Liver (tissue), 8 donors: ENCODE measurements at regions not wholly inside any gene's neighbourhood (a gene's known extent, or its start where the extent isn't known, plus 50 kb on each side); places are given as distances from the start of the nearest gene placed in this dataset.

ENCODE experiments used
- DNase-seq: peaks from one replicate; pipeline ENCODE4 v3.0.0-alpha.2; 2017; ENCODE audit warnings: low spot score
- H3K27ac ChIP-seq, 2 donors: one replicate each; pipeline ENCODE4 v1.7.0; 2013; ENCODE audit warnings: inconsistent platforms in 2 of 2, low read length in 2 of 2, control low read depth in 1 of 2, low read depth in 1 of 2, mild to moderate bottlenecking in 1 of 2
- H3K27me3 ChIP-seq, 4 donors: one replicate each; pipeline versions ENCODE4 v1.6.1 to v1.7.0; 2013; ENCODE audit warnings: low read length in 3 of 4, inconsistent platforms in 1 of 4, mild to moderate bottlenecking in 1 of 4, moderate library complexity in 1 of 4; ENCODE audit not compliant: control insufficient read depth in 4 of 4, insufficient read depth in 4 of 4
- H3K36me3 ChIP-seq, 4 donors: one replicate each; pipeline versions ENCODE4 v1.6.1 to v1.7.0; 2013; ENCODE audit warnings: low read length in 3 of 4, mild to moderate bottlenecking in 3 of 4, low read depth in 1 of 4, moderate library complexity in 1 of 4; ENCODE audit not compliant: control insufficient read depth in 4 of 4, insufficient read depth in 3 of 4
- H3K4me1 ChIP-seq, 4 donors: one replicate each; pipeline versions ENCODE4 v1.6.1 to v1.7.0; 2013; ENCODE audit warnings: low read length in 3 of 4, mild to moderate bottlenecking in 3 of 4, moderate library complexity in 1 of 4; ENCODE audit not compliant: control insufficient read depth in 4 of 4, insufficient read depth in 4 of 4
- H3K4me3 ChIP-seq, 3 donors: one replicate each; pipeline versions ENCODE4 v1.6.1 to v1.7.0; 2013; ENCODE audit warnings: low read length in 3 of 3, control low read depth in 1 of 3, low read depth in 1 of 3, mild to moderate bottlenecking in 1 of 3
- H3K9ac ChIP-seq, 2 donors: one replicate each; pipeline ENCODE4 v1.7.0; 2013; ENCODE audit warnings: low read length in 2 of 2, mild to moderate bottlenecking in 2 of 2, moderate library complexity in 2 of 2, control low read depth in 1 of 2, low read depth in 1 of 2
- H3K9me3 ChIP-seq, 4 donors: one replicate each; pipeline versions ENCODE4 v1.6.1 to v1.7.0; 2013; ENCODE audit warnings: low read length in 3 of 4; ENCODE audit not compliant: control insufficient read depth in 4 of 4
- ATF3 ChIP-seq: IDR thresholded peaks from 2 replicates; pipeline ENCODE4 v1.6.1; 2016; ENCODE audit warnings: antibody characterized with exemption
- CTCF ChIP-seq: fragments of 150-350 bp; IDR thresholded peaks from 2 replicates; pipeline ENCODE4 v1.5.1; 2017; ENCODE audit warnings: improper control_type of control experiment, low read depth, low read length; ENCODE audit not compliant: missing input control
- EGR1 ChIP-seq, 2 donors: IDR thresholded peaks; 2 replicates each; pipeline ENCODE4 v1.6.1; 2016 to 2018; ENCODE audit warnings: antibody characterized with exemption in 2 of 2, low read depth in 2 of 2
- FOXA1 ChIP-seq: IDR thresholded peaks from 2 replicates; pipeline ENCODE4 v1.6.1; 2016; ENCODE audit warnings: antibody characterized with exemption
- FOXA2 ChIP-seq: IDR thresholded peaks from 2 replicates; pipeline ENCODE4 v1.6.1; 2016; ENCODE audit warnings: antibody characterized with exemption
- GABPA ChIP-seq, 2 donors: IDR thresholded peaks in 1 of 2; conservative IDR thresholded peaks in 1 of 2; 2 replicates each; pipeline ENCODE4 v1.6.1; 2016; ENCODE audit warnings: antibody characterized with exemption in 2 of 2, mild to moderate bottlenecking in 1 of 2, moderate library complexity in 1 of 2
- HNF4A ChIP-seq, 2 donors: conservative IDR thresholded peaks; 2 replicates each; pipeline ENCODE4 v1.6.1; 2016; ENCODE audit warnings: antibody characterized with exemption in 2 of 2, mild to moderate bottlenecking in 2 of 2
- HNF4G ChIP-seq: IDR thresholded peaks from 2 replicates; pipeline ENCODE4 v1.6.1; 2016; ENCODE audit warnings: antibody characterized with exemption
- JUND ChIP-seq, 2 donors: IDR thresholded peaks; 2 replicates each; pipeline ENCODE4 v1.6.1; 2016; ENCODE audit warnings: antibody characterized with exemption in 2 of 2
- MAX ChIP-seq: IDR thresholded peaks from 2 replicates; pipeline ENCODE4 v1.6.1; 2016; ENCODE audit warnings: antibody characterized with exemption
- NR2F2 ChIP-seq: IDR thresholded peaks from 2 replicates; pipeline ENCODE4 v1.6.1; 2016; ENCODE audit warnings: antibody characterized with exemption
- RAD21 ChIP-seq, 2 donors: IDR thresholded peaks; 2 replicates each; pipeline ENCODE4 v1.6.1; 2016; ENCODE audit warnings: antibody characterized with exemption in 2 of 2, mild to moderate bottlenecking in 2 of 2
- REST ChIP-seq: IDR thresholded peaks from 2 replicates; pipeline ENCODE4 v1.6.1; 2016; ENCODE audit warnings: antibody characterized with exemption, mild to moderate bottlenecking
- RXRA ChIP-seq, 2 donors: IDR thresholded peaks; 2 replicates each; pipeline ENCODE4 v1.6.1; 2017 to 2018; ENCODE audit warnings: antibody characterized with exemption in 2 of 2, mild to moderate bottlenecking in 1 of 2
- SP1 ChIP-seq: IDR thresholded peaks from 2 replicates; pipeline ENCODE4 v1.6.1; 2018; ENCODE audit warnings: antibody characterized with exemption, mild to moderate bottlenecking
- TAF1 ChIP-seq: conservative IDR thresholded peaks from 2 replicates; pipeline ENCODE4 v1.6.1; 2016; ENCODE audit warnings: antibody characterized with exemption, mild to moderate bottlenecking
- YY1 ChIP-seq: IDR thresholded peaks from 2 replicates; pipeline ENCODE4 v1.6.1; 2016; ENCODE audit warnings: antibody characterized with exemption, mild to moderate bottlenecking
- WGBS: extraction: QIAGEN DNeasy Blood & Tissue Kit; methylation state at CpG from one replicate; pipeline ENCODE4 v1.1.7; 2013; 5-methylcytosine and 5-hydroxymethylcytosine counted together
- donor health status: healthy.
- donor health status: healthy.
- donor health status: healthy.
- donor health status: healthy.
- donor health status: healthy.

DNA sequence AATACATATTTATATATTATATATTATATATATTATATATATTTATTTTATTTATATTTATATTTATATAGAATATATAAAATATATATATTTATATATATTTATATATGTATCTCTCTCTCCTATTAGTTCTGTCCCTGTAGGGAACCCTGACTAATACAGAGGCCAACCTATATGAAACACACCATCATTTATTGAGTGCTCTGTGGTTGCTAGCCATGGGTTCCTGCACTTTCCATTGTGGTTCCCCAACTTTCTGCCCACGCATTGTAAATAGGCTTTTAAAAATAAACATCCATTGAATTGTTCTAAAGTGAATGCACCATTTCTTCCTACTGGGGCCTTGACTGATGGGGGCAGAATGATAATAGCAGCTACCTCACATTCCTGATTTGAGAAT, 93.8 kb upstream of the SESN3 start:
- TF ChIP-seq FOXA1: no peak
- TF ChIP-seq ATF3: no peak
- no peak for TF ChIP-seq HNF4G
- no peak for TF ChIP-seq REST
- TF ChIP-seq RXRA (IDR thresholded peaks at IDR 0.05): no peak
- no peak for TF ChIP-seq JUND (IDR thresholded peaks at IDR 0.05)
- TF ChIP-seq FOXA2: no peak
- TF ChIP-seq YY1: no peak
- no peak for TF ChIP-seq EGR1 (IDR thresholded peaks at IDR 0.05; ENCODE audit: low read depth in 2 of 2)
- TF ChIP-seq CTCF: no peak
- TF ChIP-seq MAX: no peak
- TF ChIP-seq TAF1: no peak
- no peak for TF ChIP-seq RAD21 (IDR thresholded peaks at IDR 0.05)
- no peak for TF ChIP-seq SP1
- TF ChIP-seq GABPA (IDR thresholded peaks at IDR 0.05 in 1 of 2, conservative IDR thresholded peaks at IDR 0.05 in 1 of 2): no peak
- no peak for TF ChIP-seq NR2F2
- no peak for TF ChIP-seq HNF4A (conservative IDR thresholded peaks at IDR 0.05)
- Histone ChIP-seq H3K36me3 (no peaks in the 10 kb centered on the region), H3K9me3 (no peaks in the 10 kb centered on the region), H3K4me3 (no peak overlapping the region), H3K9ac (no peak overlapping the region), H3K27ac (no peak overlapping the region), H3K27me3 (no peaks in the 10 kb centered on the region), H3K4me1 (no peaks in the 10 kb centered on the region)
- 93% methylated on average over 1 of the region's 1 CpG for WGBS
- DNase-seq: no peak

- H3K27me3 ChIP-seq: no peaks in the 10 kb centered on the region
- no peak for DNase-seq
- no peaks in the 10 kb centered on the region for H3K4me1 ChIP-seq
- no peak for TF ChIP-seq NR2F2
- H3K36me3 ChIP-seq: no peaks in the 10 kb centered on the region
- H3K9me3 ChIP-seq: no peaks in the 10 kb centered on the region
- H3K27ac ChIP-seq: no peak overlapping the region
- no peak overlapping the region for H3K4me3 ChIP-seq
- no peak overlapping the region for H3K9ac ChIP-seq
These were observed 91.5 kb upstream of the SESN3 start for GRCh38 chr11:95322539-95322938.
